ENCODE measurements at regions not wholly inside any gene's neighbourhood (a gene's known extent, or its start where the extent isn't known, plus 50 kb on each side); places are given as distances from the start of the nearest gene placed in this dataset.

DNA sequence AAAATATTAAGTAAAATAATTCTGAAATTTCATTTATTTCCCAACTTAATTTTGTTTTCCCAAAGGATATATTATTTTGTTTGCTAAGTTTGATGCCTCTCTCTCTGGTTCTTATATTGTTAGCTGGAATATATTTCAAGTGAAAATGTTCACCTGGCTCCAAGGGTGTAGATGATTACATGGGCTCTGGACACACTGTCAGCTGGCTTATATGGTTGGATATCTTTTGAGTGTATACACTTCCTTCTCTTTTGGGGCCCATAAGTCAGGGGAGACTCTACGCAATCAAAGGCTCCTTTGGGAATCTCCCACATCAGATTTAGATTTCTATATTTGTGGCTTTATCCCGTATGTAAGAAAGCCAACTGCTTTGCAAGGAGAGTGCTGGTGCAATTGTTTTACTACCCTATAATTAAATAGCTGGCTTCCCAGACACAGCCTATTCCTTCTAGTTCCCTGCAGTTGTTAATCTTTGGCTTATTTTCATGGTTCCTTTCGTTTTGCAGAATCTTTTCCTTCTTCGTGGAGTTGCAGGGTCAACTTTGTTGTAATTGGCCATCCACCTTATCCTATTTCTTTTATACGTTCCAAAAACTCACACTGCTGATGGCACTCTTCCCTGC lies 225.7 kb downstream of the DPH6 start:
- no peak overlapping the region for H3K14ac ChIP-seq (ENCODE audit: low read length in 2 of 2)
- no peak overlapping the region for H2BK15ac ChIP-seq (ENCODE audit: low read depth, poor library complexity, severe bottlenecking)
- H2BK12ac ChIP-seq (ENCODE audit: low read length in 2 of 2) = no peak overlapping the region
- H3K9me3 ChIP-seq (ENCODE audit: control insufficient read depth, low read length) = no peaks in the 10 kb centered on the region
- no peak overlapping the region for H3K9ac ChIP-seq (ENCODE audit: low read length)
- no peak overlapping the region for H3K4me3 ChIP-seq (ENCODE audit: insufficient read depth in 1 of 2, low read depth in 1 of 2, low read length in 2 of 2)
- H3K4ac ChIP-seq (ENCODE audit: low read depth in 1 of 2, low read length in 2 of 2) = no peak overlapping the region
- no peak overlapping the region for H4K91ac ChIP-seq (ENCODE audit: low read length)
- H3K4me2 ChIP-seq (ENCODE audit: low read length, poor library complexity, severe bottlenecking) = no peak overlapping the region
- H3K36me3 ChIP-seq (ENCODE audit: control insufficient read depth in 1 of 2, insufficient read depth in 2 of 2, low read depth in 1 of 2, low read length in 2 of 2) = no peaks in the 10 kb centered on the region
- H3K4me1 ChIP-seq (ENCODE audit: control insufficient read depth, insufficient read depth, low read depth, low read length) = no peaks in the 10 kb centered on the region
- no peak overlapping the region for H2BK5ac ChIP-seq (ENCODE audit: low read depth, low read length, poor library complexity, severe bottlenecking)
- no peak for DNase-seq
- no peak overlapping the region for H2AK5ac ChIP-seq (ENCODE audit: low read length, severe bottlenecking)
- H4K8ac ChIP-seq (ENCODE audit: low read length) = no peak overlapping the region
- H3K18ac ChIP-seq (ENCODE audit: low read depth in 1 of 2, low read length in 2 of 2) = no peak overlapping the region
- H2AFZ ChIP-seq (ENCODE audit: low read depth, low read length) = no peak overlapping the region
- no peaks in the 10 kb centered on the region for H3K79me1 ChIP-seq (replicated peaks; ENCODE audit: low read length, poor library complexity, severe bottlenecking)
- H3K27ac ChIP-seq (ENCODE audit: low read length, poor library complexity, severe bottlenecking) = no peak overlapping the region
- 64% methylated on average over 3 of the region's 5 CpGs for WGBS
- no peaks in the 10 kb centered on the region for H3K27me3 ChIP-seq (ENCODE audit: control insufficient read depth in 1 of 2, insufficient read depth in 1 of 2, low read length in 2 of 2)
- no peak overlapping the region for H3K23ac ChIP-seq (ENCODE audit: low read length in 2 of 2)
- peak overlapping the region; percentile 34 for H2BK120ac ChIP-seq (ENCODE audit: low read depth, low read length)

DNA sequence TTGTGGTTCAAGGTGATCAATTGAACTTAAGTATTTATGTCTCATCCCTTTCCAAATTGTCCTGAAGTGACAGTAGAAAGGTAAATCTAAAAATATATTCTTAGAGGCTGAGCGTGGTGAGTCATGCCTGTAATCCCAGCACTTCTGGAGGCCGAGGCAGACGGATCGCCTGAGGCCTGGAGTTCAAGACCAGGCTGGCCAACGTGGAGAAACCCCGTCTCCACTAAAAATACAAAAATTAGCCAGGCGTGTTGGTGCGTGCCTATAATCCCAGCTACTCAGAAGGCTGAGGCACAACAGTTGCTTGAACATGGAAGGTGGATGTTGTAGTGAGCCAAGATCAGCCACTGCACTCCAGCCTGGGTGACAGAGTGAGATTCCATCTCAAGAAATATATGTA lies 226.6 kb downstream of the DPH6 start:
- Histone ChIP-seq H2BK5ac (ENCODE audit: low read depth, low read length, poor library complexity, severe bottlenecking) (no peak overlapping the region), H3K14ac (ENCODE audit: low read length in 2 of 2) (no peak overlapping the region), H2BK120ac (ENCODE audit: low read depth, low read length) (no peak overlapping the region), H2AFZ (ENCODE audit: low read depth, low read length) (no peak overlapping the region), H3K18ac (ENCODE audit: low read depth in 1 of 2, low read length in 2 of 2) (no peak overlapping the region), H3K36me3 (ENCODE audit: control insufficient read depth in 1 of 2, insufficient read depth in 2 of 2, low read depth in 1 of 2, low read length in 2 of 2) (no peaks in the 10 kb centered on the region), H3K79me1 (replicated peaks; ENCODE audit: low read length, poor library complexity, severe bottlenecking) (no peaks in the 10 kb centered on the region), H3K4me1 (ENCODE audit: control insufficient read depth, insufficient read depth, low read depth, low read length) (no peaks in the 10 kb centered on the region), H3K9me3 (ENCODE audit: control insufficient read depth, low read length) (no peaks in the 10 kb centered on the region), H4K8ac (ENCODE audit: low read length) (peak overlapping the region; percentile 57), H3K27ac (ENCODE audit: low read length, poor library complexity, severe bottlenecking) (no peak overlapping the region), H3K4ac (ENCODE audit: low read depth in 1 of 2, low read length in 2 of 2) (peak overlapping the region in 1 of 2 experiments; percentile 51), H3K4me3 (ENCODE audit: insufficient read depth in 1 of 2, low read depth in 1 of 2, low read length in 2 of 2) (no peak overlapping the region), H3K4me2 (ENCODE audit: low read length, poor library complexity, severe bottlenecking) (no peak overlapping the region), H3K23ac (ENCODE audit: low read length in 2 of 2) (no peak overlapping the region), H3K27me3 (ENCODE audit: control insufficient read depth in 1 of 2, insufficient read depth in 1 of 2, low read length in 2 of 2) (no peaks in the 10 kb centered on the region), H4K91ac (ENCODE audit: low read length) (no peak overlapping the region), H2AK5ac (ENCODE audit: low read length, severe bottlenecking) (no peak overlapping the region), H2BK15ac (ENCODE audit: low read depth, poor library complexity, severe bottlenecking) (no peak overlapping the region), H2BK12ac (ENCODE audit: low read length in 2 of 2) (no peak overlapping the region), H3K9ac (ENCODE audit: low read length) (no peak overlapping the region)
- DNase-seq = no peak
- 96% methylated on average over 6 of the region's 8 CpGs for WGBS

DNA sequence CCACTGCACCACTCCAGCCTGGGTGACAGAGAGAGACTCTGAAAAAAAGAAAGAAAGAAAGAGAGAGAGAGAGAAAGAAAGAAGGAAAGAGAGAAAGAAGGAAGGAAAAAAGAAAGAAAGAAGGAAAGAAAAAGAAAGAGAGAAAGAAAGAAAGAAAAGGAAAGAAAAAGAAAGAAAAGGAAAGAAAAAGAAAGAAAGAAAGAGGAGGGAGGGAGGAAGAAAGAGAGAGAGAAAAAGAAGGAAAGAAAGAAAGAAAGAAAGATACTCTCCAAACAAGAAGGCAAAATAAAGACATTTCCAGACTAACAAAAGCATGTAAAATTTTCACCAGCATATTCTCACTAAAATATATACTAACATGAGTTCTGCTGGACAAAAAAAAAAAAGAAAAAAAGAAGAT lies 228.7 kb downstream of the DPH6 start:
- DNase-seq = no peak
- Histone ChIP-seq H3K18ac (ENCODE audit: low read depth in 1 of 2, low read length in 2 of 2) (no peak overlapping the region), H3K27ac (ENCODE audit: low read length, poor library complexity, severe bottlenecking) (no peak overlapping the region), H2AFZ (ENCODE audit: low read depth, low read length) (no peak overlapping the region), H2BK12ac (ENCODE audit: low read length in 2 of 2) (no peak overlapping the region), H2BK5ac (ENCODE audit: low read depth, low read length, poor library complexity, severe bottlenecking) (no peak overlapping the region), H2AK5ac (ENCODE audit: low read length, severe bottlenecking) (no peak overlapping the region), H3K9me3 (ENCODE audit: control insufficient read depth, low read length) (no peaks in the 10 kb centered on the region), H2BK15ac (ENCODE audit: low read depth, poor library complexity, severe bottlenecking) (no peak overlapping the region), H3K27me3 (ENCODE audit: control insufficient read depth in 1 of 2, insufficient read depth in 1 of 2, low read length in 2 of 2) (no peaks in the 10 kb centered on the region), H3K79me1 (replicated peaks; ENCODE audit: low read length, poor library complexity, severe bottlenecking) (no peaks in the 10 kb centered on the region), H4K8ac (ENCODE audit: low read length) (no peak overlapping the region), H3K14ac (ENCODE audit: low read length in 2 of 2) (no peak overlapping the region), H3K4me1 (ENCODE audit: control insufficient read depth, insufficient read depth, low read depth, low read length) (no peaks in the 10 kb centered on the region), H3K36me3 (ENCODE audit: control insufficient read depth in 1 of 2, insufficient read depth in 2 of 2, low read depth in 1 of 2, low read length in 2 of 2) (no peaks in the 10 kb centered on the region), H3K4ac (ENCODE audit: low read depth in 1 of 2, low read length in 2 of 2) (no peak overlapping the region), H3K4me2 (ENCODE audit: low read length, poor library complexity, severe bottlenecking) (no peak overlapping the region), H3K23ac (ENCODE audit: low read length in 2 of 2) (no peak overlapping the region), H3K9ac (ENCODE audit: low read length) (no peak overlapping the region), H2BK120ac (ENCODE audit: low read depth, low read length) (no peak overlapping the region), H3K4me3 (ENCODE audit: insufficient read depth in 1 of 2, low read depth in 1 of 2, low read length in 2 of 2) (no peak overlapping the region), H4K91ac (ENCODE audit: low read length) (no peak overlapping the region)

DNA sequence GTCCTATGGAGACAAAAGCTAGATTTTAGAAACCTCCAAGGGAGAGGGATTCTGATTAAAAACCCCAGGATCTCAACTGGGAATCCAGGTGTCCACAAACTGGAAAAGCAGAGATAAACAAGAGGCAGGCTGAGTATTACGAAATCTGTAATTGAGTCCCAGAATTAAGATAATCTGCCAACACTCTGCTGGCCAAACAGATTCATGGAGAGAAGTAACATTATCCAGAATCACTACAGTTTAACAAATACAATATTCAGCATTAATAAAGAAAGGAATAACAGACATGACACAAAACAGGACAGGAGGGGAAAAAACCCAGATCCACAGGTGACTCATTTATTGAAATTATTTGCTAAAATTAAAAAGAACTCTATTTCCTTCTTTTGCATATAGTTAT lies 227.2 kb upstream of the NANOGP8 start:
- H2AK5ac ChIP-seq (ENCODE audit: low read length, severe bottlenecking) = no peak overlapping the region
- no peaks in the 10 kb centered on the region for H3K4me1 ChIP-seq (ENCODE audit: control insufficient read depth, insufficient read depth, low read depth, low read length)
- no peak overlapping the region for H2BK15ac ChIP-seq (ENCODE audit: low read depth, poor library complexity, severe bottlenecking)
- no peaks in the 10 kb centered on the region for H3K36me3 ChIP-seq (ENCODE audit: control insufficient read depth in 1 of 2, insufficient read depth in 2 of 2, low read depth in 1 of 2, low read length in 2 of 2)
- H3K9me3 ChIP-seq (ENCODE audit: control insufficient read depth, low read length) = no peaks in the 10 kb centered on the region
- H2BK120ac ChIP-seq (ENCODE audit: low read depth, low read length) = no peak overlapping the region
- no peaks in the 10 kb centered on the region for H3K27me3 ChIP-seq (ENCODE audit: control insufficient read depth in 1 of 2, insufficient read depth in 1 of 2, low read length in 2 of 2)
- no peak overlapping the region for H3K9ac ChIP-seq (ENCODE audit: low read length)
- H3K18ac ChIP-seq (ENCODE audit: low read depth in 1 of 2, low read length in 2 of 2) = no peak overlapping the region
- no CpG with 5 or more reads among the region's 1 CpG for WGBS
- no peak overlapping the region for H3K4me3 ChIP-seq (ENCODE audit: insufficient read depth in 1 of 2, low read depth in 1 of 2, low read length in 2 of 2)
- H4K91ac ChIP-seq (ENCODE audit: low read length) = no peak overlapping the region
- no peak overlapping the region for H3K14ac ChIP-seq (ENCODE audit: low read length in 2 of 2)
- DNase-seq = no peak
- no peak overlapping the region for H4K8ac ChIP-seq (ENCODE audit: low read length)
- no peak overlapping the region for H2AFZ ChIP-seq (ENCODE audit: low read depth, low read length)
- H3K79me1 ChIP-seq (replicated peaks; ENCODE audit: low read length, poor library complexity, severe bottlenecking) = no peaks in the 10 kb centered on the region
- H2BK5ac ChIP-seq (ENCODE audit: low read depth, low read length, poor library complexity, severe bottlenecking) = no peak overlapping the region
- no peak overlapping the region for H3K23ac ChIP-seq (ENCODE audit: low read length in 2 of 2)
- H3K4ac ChIP-seq (ENCODE audit: low read depth in 1 of 2, low read length in 2 of 2) = no peak overlapping the region
- no peak overlapping the region for H3K27ac ChIP-seq (ENCODE audit: low read length, poor library complexity, severe bottlenecking)
- H3K4me2 ChIP-seq (ENCODE audit: low read length, poor library complexity, severe bottlenecking) = no peak overlapping the region
- H2BK12ac ChIP-seq (ENCODE audit: low read length in 2 of 2) = no peak overlapping the region
